ENCODE measurements at regions not wholly inside any gene's neighbourhood (a gene's known extent, or its start where the extent isn't known, plus 50 kb on each side); places are given as distances from the start of the nearest gene placed in this dataset.

GRCh38 chr21:24147674-24148073, 1459.6 kb downstream of the MRPL39 start:
- DNase-seq (ENCODE audit: insufficient read length, low spot score), result no peak
- TF ChIP-seq PAX5 (IDR thresholded peaks at IDR 0.05; ENCODE audit: insufficient read depth, low read length, severe bottlenecking), result no peak
- TF ChIP-seq POU2F2 (IDR thresholded peaks at IDR 0.05; ENCODE audit: low read depth, low read length), result no peak
- no peak for TF ChIP-seq POLR2AphosphoS5 (IDR thresholded peaks at IDR 0.05; ENCODE audit: low read depth, low read length)
- no peak for TF ChIP-seq SPI1 (IDR thresholded peaks at IDR 0.05; ENCODE audit: low read depth, low read length)
- TF ChIP-seq POLR2A (IDR thresholded peaks at IDR 0.05; ENCODE audit: low read depth, low read length), result no peak
- TF ChIP-seq TAF1 (IDR thresholded peaks at IDR 0.05; ENCODE audit: low read depth, low read length), result no peak
- FAIRE-seq, result no peak

GRCh38 chr21:24131056-24131455, 1476.2 kb downstream of the MRPL39 start:
- FAIRE-seq, result no peak
- no peak for DNase-seq (ENCODE audit: insufficient read length, low spot score)
- no peak for TF ChIP-seq SPI1 (IDR thresholded peaks at IDR 0.05; ENCODE audit: low read depth, low read length)
- no peak for TF ChIP-seq PAX5 (IDR thresholded peaks at IDR 0.05; ENCODE audit: insufficient read depth, low read length, severe bottlenecking)
- TF ChIP-seq POLR2A (IDR thresholded peaks at IDR 0.05; ENCODE audit: low read depth, low read length), result no peak
- TF ChIP-seq TAF1 (IDR thresholded peaks at IDR 0.05; ENCODE audit: low read depth, low read length), result no peak
- no peak for TF ChIP-seq POLR2AphosphoS5 (IDR thresholded peaks at IDR 0.05; ENCODE audit: low read depth, low read length)
- no peak for TF ChIP-seq POU2F2 (IDR thresholded peaks at IDR 0.05; ENCODE audit: low read depth, low read length)

GRCh38 chr21:24127651-24128050, 1479.6 kb downstream of the MRPL39 start:
- DNase-seq (ENCODE audit: insufficient read length, low spot score) (no peak), FAIRE-seq (no peak)
- no peak for TF ChIP-seq TAF1 (IDR thresholded peaks at IDR 0.05; ENCODE audit: low read depth, low read length)
- TF ChIP-seq POLR2AphosphoS5 (IDR thresholded peaks at IDR 0.05; ENCODE audit: low read depth, low read length), result no peak
- TF ChIP-seq SPI1 (IDR thresholded peaks at IDR 0.05; ENCODE audit: low read depth, low read length), result no peak
- no peak for TF ChIP-seq POU2F2 (IDR thresholded peaks at IDR 0.05; ENCODE audit: low read depth, low read length)
- no peak for TF ChIP-seq POLR2A (IDR thresholded peaks at IDR 0.05; ENCODE audit: low read depth, low read length)
- TF ChIP-seq PAX5 (IDR thresholded peaks at IDR 0.05; ENCODE audit: insufficient read depth, low read length, severe bottlenecking), result no peak

GRCh38 chr21:24123785-24124184, 1483.5 kb downstream of the MRPL39 start:
- TF ChIP-seq POU2F2 (IDR thresholded peaks at IDR 0.05; ENCODE audit: low read depth, low read length) (no peak), POLR2A (IDR thresholded peaks at IDR 0.05; ENCODE audit: low read depth, low read length) (no peak), SPI1 (IDR thresholded peaks at IDR 0.05; ENCODE audit: low read depth, low read length) (no peak), TAF1 (IDR thresholded peaks at IDR 0.05; ENCODE audit: low read depth, low read length) (no peak), POLR2AphosphoS5 (IDR thresholded peaks at IDR 0.05; ENCODE audit: low read depth, low read length) (no peak), PAX5 (IDR thresholded peaks at IDR 0.05; ENCODE audit: insufficient read depth, low read length, severe bottlenecking) (no peak)
- DNase-seq (ENCODE audit: insufficient read length, low spot score) (no peak), FAIRE-seq (no peak)

- DNase-seq (ENCODE audit: insufficient read length, low spot score) (no peak), FAIRE-seq (no peak)
- no peak for TF ChIP-seq POU2F2 (IDR thresholded peaks at IDR 0.05; ENCODE audit: low read depth, low read length)
- no peak for TF ChIP-seq POLR2A (IDR thresholded peaks at IDR 0.05; ENCODE audit: low read depth, low read length)
- no peak for TF ChIP-seq SPI1 (IDR thresholded peaks at IDR 0.05; ENCODE audit: low read depth, low read length)
Measured at GRCh38 chr21:24118738-24119459, 1488.4 kb downstream of the MRPL39 start.

GRCh38 chr21:24115141-24115540, 1492.1 kb downstream of the MRPL39 start:
- DNase-seq (ENCODE audit: insufficient read length, low spot score) (no peak), FAIRE-seq (no peak)
- TF ChIP-seq SPI1 (IDR thresholded peaks at IDR 0.05; ENCODE audit: low read depth, low read length) (no peak), TAF1 (IDR thresholded peaks at IDR 0.05; ENCODE audit: low read depth, low read length) (no peak), PAX5 (IDR thresholded peaks at IDR 0.05; ENCODE audit: insufficient read depth, low read length, severe bottlenecking) (no peak), POLR2A (IDR thresholded peaks at IDR 0.05; ENCODE audit: low read depth, low read length) (no peak), POLR2AphosphoS5 (IDR thresholded peaks at IDR 0.05; ENCODE audit: low read depth, low read length) (no peak), POU2F2 (IDR thresholded peaks at IDR 0.05; ENCODE audit: low read depth, low read length) (no peak)

- FAIRE-seq, result no peak
- no peak for DNase-seq (ENCODE audit: insufficient read length, low spot score)
- no peak for TF ChIP-seq POU2F2 (IDR thresholded peaks at IDR 0.05; ENCODE audit: low read depth, low read length)
- no peak for TF ChIP-seq TAF1 (IDR thresholded peaks at IDR 0.05; ENCODE audit: low read depth, low read length)
- no peak for TF ChIP-seq POLR2A (IDR thresholded peaks at IDR 0.05; ENCODE audit: low read depth, low read length)
- TF ChIP-seq PAX5 (IDR thresholded peaks at IDR 0.05; ENCODE audit: insufficient read depth, low read length, severe bottlenecking), result no peak
- no peak for TF ChIP-seq POLR2AphosphoS5 (IDR thresholded peaks at IDR 0.05; ENCODE audit: low read depth, low read length)
- TF ChIP-seq SPI1 (IDR thresholded peaks at IDR 0.05; ENCODE audit: low read depth, low read length), result no peak
Measured at GRCh38 chr21:24112020-24112419, 1495.3 kb downstream of the MRPL39 start.

- no peak for FAIRE-seq
- no peak for TF ChIP-seq POLR2A (IDR thresholded peaks at IDR 0.05; ENCODE audit: low read depth, low read length)
- TF ChIP-seq SPI1 (IDR thresholded peaks at IDR 0.05; ENCODE audit: low read depth, low read length), result no peak
- no peak for TF ChIP-seq POU2F2 (IDR thresholded peaks at IDR 0.05; ENCODE audit: low read depth, low read length)
- no peak for TF ChIP-seq PAX5 (IDR thresholded peaks at IDR 0.05; ENCODE audit: insufficient read depth, low read length, severe bottlenecking)
- no peak for TF ChIP-seq TAF1 (IDR thresholded peaks at IDR 0.05; ENCODE audit: low read depth, low read length)
- no peak for TF ChIP-seq POLR2AphosphoS5 (IDR thresholded peaks at IDR 0.05; ENCODE audit: low read depth, low read length)
- DNase-seq (ENCODE audit: insufficient read length, low spot score), result no peak
Measured at GRCh38 chr21:24110846-24111245, 1496.4 kb downstream of the MRPL39 start.

DNA sequence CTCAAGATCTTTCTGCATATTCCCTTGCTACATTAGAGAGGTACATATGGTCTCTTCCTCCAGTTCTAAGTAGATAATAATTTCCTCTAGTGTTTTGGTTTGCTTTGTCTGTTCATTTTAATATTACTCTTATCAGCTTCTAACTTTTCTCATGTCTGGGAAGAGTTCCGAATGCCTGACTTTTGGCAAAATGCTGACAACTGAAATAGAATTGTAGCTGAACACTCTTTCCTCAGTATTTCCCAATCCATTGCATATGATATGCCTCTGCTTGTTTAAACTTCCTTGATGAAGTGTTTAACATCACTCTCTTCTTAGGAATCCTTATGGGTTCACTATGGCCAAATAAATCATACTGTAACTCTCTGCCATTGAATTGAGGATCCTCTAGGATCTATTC, 1510.1 kb downstream of the MRPL39 start:
- FAIRE-seq, result no peak
- DNase-seq (ENCODE audit: insufficient read length, low spot score), result no peak
- TF ChIP-seq POU2F2 (IDR thresholded peaks at IDR 0.05; ENCODE audit: low read depth, low read length), result no peak
- TF ChIP-seq POLR2AphosphoS5 (IDR thresholded peaks at IDR 0.05; ENCODE audit: low read depth, low read length), result no peak
- TF ChIP-seq SPI1 (IDR thresholded peaks at IDR 0.05; ENCODE audit: low read depth, low read length), result no peak
- no peak for TF ChIP-seq TAF1 (IDR thresholded peaks at IDR 0.05; ENCODE audit: low read depth, low read length)
- TF ChIP-seq POLR2A (IDR thresholded peaks at IDR 0.05; ENCODE audit: low read depth, low read length), result no peak
- TF ChIP-seq PAX5 (IDR thresholded peaks at IDR 0.05; ENCODE audit: insufficient read depth, low read length, severe bottlenecking), result no peak

DNA sequence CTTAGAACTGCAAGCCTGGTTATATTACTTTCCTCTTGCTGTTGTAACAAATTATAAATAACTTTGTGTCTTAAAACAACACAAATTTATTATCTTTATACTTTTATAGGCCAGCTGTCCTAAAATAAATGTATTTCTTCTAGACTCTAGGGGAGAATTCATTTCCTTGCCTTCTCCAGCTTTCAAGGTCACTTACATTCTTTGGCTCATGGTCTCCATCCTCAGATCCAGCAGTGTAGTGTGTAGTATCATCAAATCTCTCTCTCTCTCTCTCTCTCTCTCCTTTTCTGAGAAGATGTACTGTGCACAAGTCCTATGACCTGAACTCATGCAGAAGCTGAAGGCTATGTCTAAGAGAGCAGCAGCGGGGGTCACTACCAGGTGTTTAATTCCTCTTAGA, 1510.6 kb downstream of the MRPL39 start:
- DNase-seq (ENCODE audit: insufficient read length, low spot score), result no peak
- no peak for FAIRE-seq
- TF ChIP-seq TAF1 (IDR thresholded peaks at IDR 0.05; ENCODE audit: low read depth, low read length) (no peak), POU2F2 (IDR thresholded peaks at IDR 0.05; ENCODE audit: low read depth, low read length) (no peak), POLR2A (IDR thresholded peaks at IDR 0.05; ENCODE audit: low read depth, low read length) (no peak), PAX5 (IDR thresholded peaks at IDR 0.05; ENCODE audit: insufficient read depth, low read length, severe bottlenecking) (no peak), SPI1 (IDR thresholded peaks at IDR 0.05; ENCODE audit: low read depth, low read length) (no peak)
